GM19239 (cell line): ENCODE measurements at regions not wholly inside any gene's neighbourhood (a gene's known extent, or its start where the extent isn't known, plus 50 kb on each side); places are given as distances from the start of the nearest gene placed in this dataset.

Experiments used
- DNase-seq: peaks from one replicate; pipeline ENCODE4 v3.0.0; 2011; ENCODE audit warnings: low spot score; ENCODE audit not compliant: insufficient read length
- FAIRE-seq: peaks from 2 replicates; lab custom pipeline; 2011; peaks lifted over from hg19 to GRCh38; lab: Jason Lieb, UNC

GRCh38 chr3:61497463-61497862, 63.9 kb upstream of the PTPRG start:
- DNase-seq (no peak), FAIRE-seq (no peak)

GRCh38 chr3:61505197-61505596, 56.2 kb upstream of the PTPRG start:
- FAIRE-seq, result no peak
- no peak for DNase-seq

GRCh38 chr3:61507946-61508345, 53.4 kb upstream of the PTPRG start:
- no peak for DNase-seq
- no peak for FAIRE-seq
